ENCODE measurements at regions not wholly inside any gene's neighbourhood (a gene's known extent, or its start where the extent isn't known, plus 50 kb on each side); places are given as distances from the start of the nearest gene placed in this dataset.

DNA sequence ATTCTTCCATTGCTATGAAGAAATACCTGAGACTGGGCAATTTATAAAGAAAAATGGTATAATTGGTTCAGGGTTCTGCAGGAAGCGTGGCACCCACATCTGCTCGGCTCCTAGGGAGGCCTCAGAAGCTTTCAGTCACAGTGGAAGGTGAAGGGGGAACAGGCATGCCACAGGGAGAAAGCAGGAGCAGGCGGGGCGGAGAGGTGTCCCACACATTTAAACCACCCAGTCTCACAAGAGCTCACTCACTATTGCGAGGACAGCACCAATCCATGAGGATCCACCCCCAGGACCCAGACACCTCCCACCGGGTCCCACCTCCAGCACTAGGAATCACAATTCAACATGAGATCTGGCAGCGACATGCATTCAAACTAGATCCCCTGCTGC, 56.0 kb upstream of the C14orf180 start (continued):
- TF ChIP-seq HEYL (CRISPR knock-in tag; IDR thresholded peaks at IDR 0.05) (no peak), RCOR1 (IDR thresholded peaks at IDR 0.05; ENCODE audit: low read depth, low read length) (no peak), CBX2 (IDR thresholded peaks at IDR 0.05; ENCODE audit: borderline replicate concordance, low read depth) (no peak), HES2 (IDR thresholded peaks at IDR 0.05) (no peak), MAX (IDR thresholded peaks at IDR 0.05) (no peak)

- 42% methylated on average over 9 of the region's 9 CpGs for WGBS (ENCODE audit: missing lambda C conversion rate)
- Histone ChIP-seq H3K4me2 (no peak overlapping the region), H3K4me1 (no peaks in the 10 kb centered on the region), H3K27ac (no peak overlapping the region), H3K4me3 (no peak overlapping the region), H3K9me3 (peaks cover 12% of the 10 kb centered on the region; the same call in 2 of the 3 replicates)
- POLR2A ChIA-PET, result no interaction called here
- CTCF ChIA-PET, result interaction anchor here (1.6 kb wide), 1 partner anchor 26 kb away, joined by 4 read pairs; no protein-coding TSS in a partner anchor
- no peak for TF ChIP-seq ATOH8 (CRISPR knock-in tag; IDR thresholded peaks at IDR 0.05; ENCODE audit: low read depth)
- no peak for TF ChIP-seq EHF (CRISPR knock-in tag; IDR thresholded peaks at IDR 0.05)
- TF ChIP-seq GATA3 (IDR thresholded peaks at IDR 0.05; ENCODE audit: borderline replicate concordance), result no peak
- TF ChIP-seq NPAS2 (CRISPR knock-in tag; IDR thresholded peaks at IDR 0.05; ENCODE audit: borderline replicate concordance), result no peak
- TF ChIP-seq HEYL (CRISPR knock-in tag; IDR thresholded peaks at IDR 0.05), result no peak
- TF ChIP-seq SREBF2 (IDR thresholded peaks at IDR 0.05), result no peak
- TF ChIP-seq, protein P1, sequence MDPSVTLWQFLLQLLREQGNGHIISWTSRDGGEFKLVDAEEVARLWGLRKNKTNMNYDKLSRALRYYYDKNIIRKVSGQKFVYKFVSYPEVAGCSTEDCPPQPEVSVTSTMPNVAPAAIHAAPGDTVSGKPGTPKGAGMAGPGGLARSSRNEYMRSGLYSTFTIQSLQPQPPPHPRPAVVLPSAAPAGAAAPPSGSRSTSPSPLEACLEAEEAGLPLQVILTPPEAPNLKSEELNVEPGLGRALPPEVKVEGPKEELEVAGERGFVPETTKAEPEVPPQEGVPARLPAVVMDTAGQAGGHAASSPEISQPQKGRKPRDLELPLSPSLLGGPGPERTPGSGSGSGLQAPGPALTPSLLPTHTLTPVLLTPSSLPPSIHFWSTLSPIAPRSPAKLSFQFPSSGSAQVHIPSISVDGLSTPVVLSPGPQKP (IDR thresholded peaks at IDR 0.05; ENCODE audit: low read depth, low read length), result no peak
- TF ChIP-seq EP300 (IDR thresholded peaks at IDR 0.05), result no peak
- TF ChIP-seq MAFK (IDR thresholded peaks at IDR 0.05; ENCODE audit: partially characterized antibody), result no peak
- TF ChIP-seq USF2 (IDR thresholded peaks at IDR 0.05), result no peak
- no peak for TF ChIP-seq MYC (IDR thresholded peaks at IDR 0.05; ENCODE audit: borderline replicate concordance, low read length)
- no peak for TF ChIP-seq TFCP2L1 (CRISPR knock-in tag; IDR thresholded peaks at IDR 0.05)
- TF ChIP-seq, protein P2, sequence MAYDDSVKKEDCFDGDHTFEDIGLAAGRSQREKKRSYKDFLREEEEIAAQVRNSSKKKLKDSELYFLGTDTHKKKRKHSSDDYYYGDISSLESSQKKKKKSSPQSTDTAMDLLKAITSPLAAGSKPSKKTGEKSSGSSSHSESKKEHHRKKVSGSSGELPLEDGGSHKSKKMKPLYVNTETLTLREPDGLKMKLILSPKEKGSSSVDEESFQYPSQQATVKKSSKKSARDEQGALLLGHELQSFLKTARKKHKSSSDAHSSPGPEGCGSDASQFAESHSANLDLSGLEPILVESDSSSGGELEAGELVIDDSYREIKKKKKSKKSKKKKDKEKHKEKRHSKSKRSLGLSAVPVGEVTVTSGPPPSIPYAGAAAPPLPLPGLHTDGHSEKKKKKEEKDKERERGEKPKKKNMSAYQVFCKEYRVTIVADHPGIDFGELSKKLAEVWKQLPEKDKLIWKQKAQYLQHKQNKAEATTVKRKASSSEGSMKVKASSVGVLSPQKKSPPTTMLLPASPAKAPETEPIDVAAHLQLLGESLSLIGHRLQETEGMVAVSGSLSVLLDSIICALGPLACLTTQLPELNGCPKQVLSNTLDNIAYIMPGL (CRISPR knock-in tag; IDR thresholded peaks at IDR 0.05; ENCODE audit: borderline replicate concordance), result no peak
- no peak for TF ChIP-seq HOXB13 (CRISPR knock-in tag; IDR thresholded peaks at IDR 0.05; ENCODE audit: low read depth)
- no peak for TF ChIP-seq JUNB (IDR thresholded peaks at IDR 0.05)
- no peak for TF ChIP-seq CHD4 (IDR thresholded peaks at IDR 0.05; ENCODE audit: borderline replicate concordance)
- no peak for TF ChIP-seq BHLHE40 (IDR thresholded peaks at IDR 0.05; ENCODE audit: low read depth, low read length)
- no peak for FAIRE-seq
- no peak for DNase-seq (ENCODE audit: low read depth in 1 of 2, low spot score in 1 of 2)
- no peak for ATAC-seq
These were observed 54.8 kb upstream of the C14orf180 start for GRCh38 chr14:104524726-104525125.

All from A549 (cell line).